Heart left ventricle (tissue), 13 donors: ENCODE measurements at regions not wholly inside any gene's neighbourhood (a gene's known extent, or its start where the extent isn't known, plus 50 kb on each side); places are given as distances from the start of the nearest gene placed in this dataset.

Source experiments
- CTCF ChIP-seq, 12 donors: fragments of 200-600 bp; sonication (generic) in 4 of 12; IDR thresholded peaks; one replicate each; pipeline versions ENCODE4 v1.5.0 to v1.8.0; 2018 to 2022; ENCODE audit warnings: antibody characterized with exemption in 12 of 12, mild to moderate bottlenecking in 5 of 12
- POLR2A ChIP-seq, 2 donors: fragments of 450-650 bp; IDR thresholded peaks; one replicate each; pipeline ENCODE4 v1.6.1; 2017; ENCODE audit warnings: antibody characterized with exemption in 2 of 2, mild to moderate bottlenecking in 2 of 2, moderate library complexity in 2 of 2
- donor health status: ischemic (EF 13 %, LVEDD 7.1; RV severe dilation, severe dysfunction).
- donor health status: DM: no; HTN: yes; CAD: no.
- donor health status: DM: no; HTN: no; CAD: no.
- donor health status: ischemic (EF 25% LVEDD 6.9; RV normal size, moderate dysfunction).
- donor health status: ischemic (EF 25% LVEDD 5.7; RV mildly dilated, moderate dysfunction).
- donor health status: ischemic (EF 35%, LVEDD 5.7; RV mildly dilated, moderate dysfunction).
- donor health status: nonischemic (EF 11% LVEDD 7.7; RV severe dilation, severe dysfunction).
- donor health status: DM: yes; HTN: yes; CAD: no.
- donor health status: PGD.
- donor health status: ischemic (EF 29% LVEDD 5.4; RV normal size, mild dysfunction).
- donor health status: nonischemic (EF 23%, LVEDD 6.1; RV moderate dilation, normal function).

DNA sequence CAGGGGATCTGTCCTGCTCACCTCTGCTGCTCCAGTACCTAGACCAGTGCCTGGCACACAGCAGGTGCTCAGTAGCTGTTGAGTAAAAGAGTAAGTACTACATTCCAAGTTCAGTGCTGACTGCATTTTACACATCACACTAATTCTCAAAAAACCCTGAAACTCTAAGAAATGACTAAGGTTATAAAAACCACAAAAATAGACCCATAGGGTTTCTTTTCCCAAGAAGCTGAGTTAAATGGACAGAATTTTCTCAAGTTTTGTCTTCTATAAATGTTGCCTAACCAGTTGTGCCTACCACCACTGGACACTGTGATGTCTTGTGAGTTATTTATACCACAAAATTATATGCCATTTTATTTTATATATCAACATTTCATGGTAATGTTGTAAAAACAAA is 78.9 kb upstream of the RXFP1 start:
- TF ChIP-seq CTCF (IDR thresholded peaks at IDR 0.05) (no peak), POLR2A (IDR thresholded peaks at IDR 0.05) (no peak)
